ENCODE measurements at regions not wholly inside any gene's neighbourhood (a gene's known extent, or its start where the extent isn't known, plus 50 kb on each side); places are given as distances from the start of the nearest gene placed in this dataset.

DNA sequence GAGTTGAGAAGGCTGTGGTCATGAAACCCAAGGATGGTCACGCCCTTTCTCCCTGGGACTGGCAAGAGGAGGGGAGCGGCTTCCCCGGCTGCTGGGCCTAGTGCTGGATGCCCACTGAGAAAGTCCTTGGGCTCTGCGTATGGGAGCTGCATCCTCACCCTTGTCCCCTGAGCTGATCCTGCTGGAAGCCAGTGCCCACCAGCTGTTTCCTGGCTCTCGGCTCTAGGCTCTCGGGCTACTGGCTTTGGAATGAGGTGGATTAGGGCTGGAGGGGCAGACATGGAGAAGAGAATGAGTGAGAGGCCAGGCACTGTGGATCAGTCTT, 149.3 kb upstream of the PPP1R26 start:
- TF ChIP-seq REST (IDR thresholded peaks at IDR 0.05; ENCODE audit: insufficient read depth in 1 of 2, low read depth in 2 of 2, low read length in 1 of 2) = no peak
- TF ChIP-seq, protein P1, sequence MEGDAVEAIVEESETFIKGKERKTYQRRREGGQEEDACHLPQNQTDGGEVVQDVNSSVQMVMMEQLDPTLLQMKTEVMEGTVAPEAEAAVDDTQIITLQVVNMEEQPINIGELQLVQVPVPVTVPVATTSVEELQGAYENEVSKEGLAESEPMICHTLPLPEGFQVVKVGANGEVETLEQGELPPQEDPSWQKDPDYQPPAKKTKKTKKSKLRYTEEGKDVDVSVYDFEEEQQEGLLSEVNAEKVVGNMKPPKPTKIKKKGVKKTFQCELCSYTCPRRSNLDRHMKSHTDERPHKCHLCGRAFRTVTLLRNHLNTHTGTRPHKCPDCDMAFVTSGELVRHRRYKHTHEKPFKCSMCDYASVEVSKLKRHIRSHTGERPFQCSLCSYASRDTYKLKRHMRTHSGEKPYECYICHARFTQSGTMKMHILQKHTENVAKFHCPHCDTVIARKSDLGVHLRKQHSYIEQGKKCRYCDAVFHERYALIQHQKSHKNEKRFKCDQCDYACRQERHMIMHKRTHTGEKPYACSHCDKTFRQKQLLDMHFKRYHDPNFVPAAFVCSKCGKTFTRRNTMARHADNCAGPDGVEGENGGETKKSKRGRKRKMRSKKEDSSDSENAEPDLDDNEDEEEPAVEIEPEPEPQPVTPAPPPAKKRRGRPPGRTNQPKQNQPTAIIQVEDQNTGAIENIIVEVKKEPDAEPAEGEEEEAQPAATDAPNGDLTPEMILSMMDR (IDR thresholded peaks at IDR 0.05) = no peak
